Motor neuron (in vitro differentiated cells): ENCODE measurements at regions not wholly inside any gene's neighbourhood (a gene's known extent, or its start where the extent isn't known, plus 50 kb on each side); places are given as distances from the start of the nearest gene placed in this dataset.
A peak's percentile ranks its signal among the peaks of the same experiment; 100 is the strongest.
"Not testable (repeated sequence)": the region's sequence is repeated elsewhere in the genome, so short reads cannot be mapped to it uniquely, and the experiment has no call there.

ENCODE experiments used
- ATAC-seq, 8 experiments: fragments of 200-7000 bp; cut with Tn5 transposase; replicated peaks in 6 of 8; 2 replicates each; pipeline ENCODE4 v1.8.0; 2021; ENCODE audit warnings: mild to moderate bottlenecking in 8 of 8, moderate library complexity in 8 of 8
- H3K27ac ChIP-seq, 2 donors: fragments of 250-450 bp; sonication (Bioruptor Pico); 2 replicates each; pipeline ENCODE4 v1.9.0; 2021; ENCODE audit warnings: antibody characterized with exemption in 2 of 2, mild to moderate bottlenecking in 2 of 2, moderate library complexity in 1 of 2
- H3K4me1 ChIP-seq, 2 donors: fragments of 250-450 bp; sonication (Bioruptor Pico); replicated peaks in 1 of 2; 2 replicates each; pipeline ENCODE4 v1.6.1; 2021; ENCODE audit warnings: antibody characterized with exemption in 2 of 2, mild to moderate bottlenecking in 2 of 2, moderate library complexity in 1 of 2
- H3K4me3 ChIP-seq, 5 donors: fragments of 250-450 bp; sonication (Bioruptor Pico); 2 replicates each; pipeline ENCODE4 v1.9.0; 2021; ENCODE audit warnings: antibody characterized with exemption in 5 of 5, mild to moderate bottlenecking in 5 of 5, moderate library complexity in 4 of 5
- WGBS, 10 experiments: fragments of 450-650 bp; shearing (Covaris generic); methylation state at CpG; one replicate each; pipeline ENCODE4 v1.0.0; 2022; 5-methylcytosine and 5-hydroxymethylcytosine counted together
- in situ Hi-C, 9 experiments: fragments of 400-800 bp; cut with MboI; loops; one replicate each; pipeline ENCODE4 v1.15.0; 2021; ENCODE audit warnings: low sequenced_read_pairs in 9 of 9, low pct_unique_long_range_greater_than_20kb in 2 of 9; ENCODE audit not compliant: unreplicated experiment in 9 of 9

GRCh38 chr13:76597868-76598267 lies 288.3 kb downstream of the KCTD12 start:
- Histone ChIP-seq H3K4me1 (no peaks in the 10 kb centered on the region), H3K4me3 (no peak overlapping the region), H3K27ac (no peak overlapping the region)
- in situ Hi-C loops: no loop called here
- WGBS, 10 experiments: 14 to 67% (median 43%) methylated on average over 1 of the region's 1 CpG; no CpG with 5 or more reads in 3 of the 10 experiments
- no peak for ATAC-seq

DNA sequence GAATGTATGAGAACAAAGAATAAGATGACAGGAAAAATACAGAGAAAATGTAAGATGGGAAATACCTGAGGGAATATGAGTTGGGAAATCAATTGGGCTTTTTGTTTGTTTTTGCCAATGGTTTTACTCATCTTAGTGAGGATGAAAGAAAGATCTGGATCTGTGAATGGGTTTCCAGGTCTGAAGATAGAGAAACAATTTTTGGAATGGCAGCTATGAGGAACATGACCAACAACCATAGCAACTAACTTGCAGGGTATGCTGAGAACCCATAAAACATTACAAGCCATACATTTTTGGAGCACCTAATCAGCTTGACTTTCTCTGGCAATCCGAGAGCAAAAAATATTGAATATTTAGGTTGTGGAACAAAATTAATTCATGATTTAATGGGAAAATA lies 290.0 kb downstream of the KCTD12 start:
- in situ Hi-C loops: no loop called here
- H3K4me1 ChIP-seq: no peaks in the 10 kb centered on the region
- 0 to 100% (median 75%) methylated on average over 1 of the region's 1 CpG for WGBS, 10 experiments
- ATAC-seq: no peak
- no peak overlapping the region for H3K27ac ChIP-seq
- H3K4me3 ChIP-seq: no peak overlapping the region

GRCh38 chr13:76594435-76594834 lies 291.8 kb downstream of the KCTD12 start:
- Histone ChIP-seq H3K27ac (no peak overlapping the region), H3K4me3 (no peak overlapping the region), H3K4me1 (no peaks in the 10 kb centered on the region)
- 56 to 100% (median 83%) methylated on average over 1 of the region's 1 CpG; no CpG with 5 or more reads in 3 of the 10 experiments for WGBS, 10 experiments
- no peak for ATAC-seq
- in situ Hi-C loops: no loop called here

GRCh38 chr13:76586842-76587241 lies 299.4 kb downstream of the KCTD12 start:
- Histone ChIP-seq H3K27ac (no peak overlapping the region), H3K4me3 (no peak overlapping the region), H3K4me1 (no peaks in the 10 kb centered on the region)
- in situ Hi-C loops: no loop called here
- ATAC-seq: no peak
- 24 to 100% (median 89%) methylated on average over 1 to 4 of the region's 4 CpGs; no CpG with 5 or more reads in 2 of the 10 experiments for WGBS, 10 experiments

GRCh38 chr13:76579701-76580100 lies 306.5 kb downstream of the KCTD12 start:
- Histone ChIP-seq H3K4me1 (no peaks in the 10 kb centered on the region), H3K27ac (no peak overlapping the region), H3K4me3 (no peak overlapping the region)
- no peak for ATAC-seq
- in situ Hi-C loops: no loop called here
- 49 to 97% (median 82%) methylated on average over 2 to 4 of the region's 4 CpGs; no CpG with 5 or more reads in 1 of the 10 experiments for WGBS, 10 experiments

DNA sequence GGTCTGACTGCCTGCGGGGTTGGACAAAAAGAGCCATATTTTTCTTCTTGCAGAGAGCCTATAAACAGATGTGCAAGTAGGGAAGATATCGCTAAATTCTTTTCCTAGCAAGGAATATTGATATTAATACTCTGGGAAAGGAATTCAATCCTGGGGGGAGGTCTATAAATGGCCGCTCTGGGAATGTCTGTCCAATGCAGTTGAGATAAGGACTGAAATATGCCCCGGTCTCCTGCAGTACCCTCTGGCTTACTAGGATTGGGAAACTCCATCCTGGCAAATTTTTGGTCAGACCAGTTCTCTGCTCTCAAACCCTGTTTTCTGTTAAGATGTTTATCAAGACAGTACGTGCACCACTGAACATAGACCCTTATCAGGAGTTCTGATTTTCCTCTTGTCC lies 310.6 kb downstream of the KCTD12 start:
- in situ Hi-C loops, H3K4me3 ChIP-seq, H3K4me1 ChIP-seq, ATAC-seq, H3K27ac ChIP-seq: not testable (repeated sequence)
- 17 to 100% (median 95%) methylated on average over 1 to 4 of the region's 5 CpGs for WGBS, 10 experiments

GRCh38 chr13:76570510-76570971 lies 315.7 kb downstream of the KCTD12 start:
- ATAC-seq: peak in 3 of 8 experiments; percentile 23 to 56 (median 51)
- Histone ChIP-seq H3K27ac (no peak overlapping the region), H3K4me3 (no peak overlapping the region), H3K4me1 (no peaks in the 10 kb centered on the region)
- 42 to 100% (median 60%) methylated on average over 1 of the region's 1 CpG; no CpG with 5 or more reads in 2 of the 10 experiments for WGBS, 10 experiments
- in situ Hi-C loops: no loop called here

GRCh38 chr13:76556627-76557026 lies 329.6 kb downstream of the KCTD12 start:
- no peak overlapping the region for H3K27ac ChIP-seq
- no peak overlapping the region for H3K4me3 ChIP-seq
- in situ Hi-C loops: no loop called here
- no peaks in the 10 kb centered on the region for H3K4me1 ChIP-seq
- 0 to 100% (median 100%) methylated on average over 1 of the region's 1 CpG; no CpG with 5 or more reads in 3 of the 10 experiments for WGBS, 10 experiments
- no peak for ATAC-seq

- in situ Hi-C loops: no loop called here
- ATAC-seq: no peak
These were observed 333.4 kb downstream of the KCTD12 start for GRCh38 chr13:76552807-76553206.

DNA sequence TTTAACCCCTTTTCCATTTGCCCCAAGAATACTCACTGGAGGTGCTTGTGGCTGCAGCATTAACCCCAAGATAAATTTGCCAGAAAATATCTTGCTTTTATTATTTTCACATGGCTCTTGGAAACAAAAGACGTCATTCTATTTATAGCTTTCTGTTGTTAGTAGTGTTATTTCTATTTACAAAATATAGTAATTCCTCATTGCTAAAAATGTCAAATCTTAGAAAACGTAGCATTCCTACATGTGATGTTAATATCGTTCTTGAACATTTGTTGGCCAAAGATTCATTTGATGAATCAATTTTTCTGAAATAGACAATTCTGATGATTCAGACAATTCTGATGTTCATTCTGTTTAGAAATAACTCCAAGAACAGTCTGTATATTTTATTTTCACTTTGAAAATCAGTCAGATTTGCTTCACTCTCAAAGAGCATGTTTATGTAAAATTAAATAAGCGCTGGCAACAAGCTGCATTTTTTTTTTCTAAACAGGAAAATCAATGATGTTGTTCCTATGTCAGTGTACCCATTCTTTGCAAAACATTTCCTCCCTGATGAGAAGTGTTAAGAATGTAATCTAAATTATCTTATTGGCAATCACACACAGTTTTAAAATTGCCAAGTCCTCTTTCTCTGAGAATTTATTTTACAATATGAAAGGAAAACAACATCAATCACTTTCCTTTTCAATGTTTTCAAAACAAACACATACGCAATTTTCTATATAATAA lies 334.0 kb downstream of the KCTD12 start:
- 4 to 98% (median 88%) methylated on average over 4 to 5 of the region's 5 CpGs for WGBS, 10 experiments
- Histone ChIP-seq H3K27ac (no peak overlapping the region), H3K4me1 (no peaks in the 10 kb centered on the region), H3K4me3 (no peak overlapping the region)
- in situ Hi-C loops: no loop called here
- no peak for ATAC-seq

More at GRCh38 chr13:76552807-76553206, 333.4 kb downstream of the KCTD12 start:
- Histone ChIP-seq H3K4me1 (no peaks in the 10 kb centered on the region), H3K4me3 (no peak overlapping the region), H3K27ac (no peak overlapping the region)
- 14 to 88% (median 67%) methylated on average over 1 of the region's 1 CpG; no CpG with 5 or more reads in 3 of the 10 experiments for WGBS, 10 experiments

DNA sequence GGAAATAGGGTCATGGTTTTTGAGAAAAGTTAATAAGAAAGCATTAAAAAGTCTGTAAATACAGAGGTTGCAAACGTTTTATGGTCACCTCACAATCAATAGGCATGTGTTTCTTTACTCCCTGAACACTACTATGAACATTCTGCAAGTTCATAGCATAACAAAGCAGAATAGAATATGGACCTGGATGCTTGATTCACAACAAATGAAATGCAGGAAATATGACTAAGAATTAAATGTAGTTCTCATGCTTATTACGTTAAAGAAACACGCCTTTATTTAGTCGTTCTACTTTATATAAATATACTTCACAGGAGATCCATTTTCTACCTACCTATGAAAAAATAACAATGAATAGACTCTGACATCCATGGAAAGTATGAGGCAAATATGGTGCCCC lies 344.0 kb downstream of the KCTD12 start:
- in situ Hi-C loops: no loop called here
- Histone ChIP-seq H3K27ac (no peak overlapping the region), H3K4me3 (no peak overlapping the region), H3K4me1 (no peaks in the 10 kb centered on the region)
- ATAC-seq: no peak
- WGBS, 10 experiments: 33 to 74% (median 69%) methylated on average over 2 to 4 of the region's 4 CpGs

DNA sequence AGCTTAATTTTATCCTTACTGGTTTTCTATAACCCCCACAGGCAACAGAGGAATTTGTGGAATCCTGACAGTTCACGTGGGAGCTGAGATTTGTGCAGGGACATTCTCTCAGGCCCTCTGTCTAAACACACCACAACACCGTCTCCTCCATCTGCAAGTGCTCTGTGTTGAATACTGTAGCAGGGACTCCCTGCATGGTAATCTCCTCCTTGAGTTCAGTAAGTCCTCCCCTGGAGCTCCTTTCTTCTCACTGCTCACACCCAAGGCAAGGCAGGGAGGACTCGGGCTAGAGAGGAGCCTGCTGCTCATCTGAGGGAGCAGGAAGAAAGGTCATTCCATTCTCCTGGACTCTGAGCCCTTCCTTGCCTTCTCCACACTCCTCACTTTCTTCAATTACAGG lies 348.2 kb downstream of the KCTD12 start:
- ATAC-seq: no peak
- in situ Hi-C loops: no loop called here
- no peak overlapping the region for H3K27ac ChIP-seq
- no peaks in the 10 kb centered on the region for H3K4me1 ChIP-seq
- H3K4me3 ChIP-seq: no peak overlapping the region
- WGBS, 10 experiments: 38 to 100% (median 83%) methylated on average over 1 to 3 of the region's 3 CpGs; no CpG with 5 or more reads in 3 of the 10 experiments

DNA sequence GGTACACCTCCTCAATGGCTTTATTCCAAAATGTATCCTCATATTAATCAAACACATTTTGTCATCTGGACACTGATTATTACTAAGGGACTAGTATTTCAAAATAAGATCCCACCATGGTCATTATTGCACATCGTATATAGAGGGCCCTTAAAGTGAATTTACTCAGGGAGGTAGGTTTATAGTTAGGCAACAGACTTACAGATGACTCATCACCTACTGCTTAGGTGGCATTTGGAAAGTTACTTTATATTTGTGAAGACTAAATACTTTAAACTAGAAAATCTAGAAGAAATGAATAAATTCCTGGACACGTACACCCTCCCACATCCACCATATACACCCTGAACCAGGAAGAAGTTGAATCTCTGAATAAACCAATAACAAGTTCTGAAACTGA lies 353.0 kb downstream of the KCTD12 start:
- H3K4me3 ChIP-seq: no peak overlapping the region
- no peaks in the 10 kb centered on the region for H3K4me1 ChIP-seq
- in situ Hi-C loops: no loop called here
- WGBS, 10 experiments: 42 to 96% (median 82%) methylated on average over 1 to 2 of the region's 2 CpGs; no CpG with 5 or more reads in 4 of the 10 experiments
- no peak for ATAC-seq
- H3K27ac ChIP-seq: no peak overlapping the region

DNA sequence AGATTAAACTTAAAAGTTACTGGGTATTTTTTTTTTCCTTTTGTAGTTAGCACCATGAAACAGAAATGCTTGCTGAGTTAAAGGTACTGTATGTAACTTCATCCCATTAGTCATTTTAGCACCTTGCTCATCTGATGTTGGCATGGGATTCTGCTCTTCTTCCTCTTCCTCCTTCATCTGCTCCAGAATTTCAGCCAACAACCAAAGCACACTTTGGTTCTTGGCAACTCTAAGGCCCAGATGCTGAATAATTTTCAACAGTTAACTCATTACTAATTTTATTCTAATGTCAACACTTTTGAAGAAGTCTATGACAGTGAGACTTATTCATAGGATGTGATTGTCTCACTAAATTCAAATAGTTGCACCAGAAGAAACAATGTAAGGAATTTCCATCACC lies 359.2 kb downstream of the KCTD12 start:
- peak in 1 of 8 experiments; percentile 43 for ATAC-seq
- no peak overlapping the region for H3K27ac ChIP-seq
- no peaks in the 10 kb centered on the region for H3K4me1 ChIP-seq
- in situ Hi-C loops: no loop called here
- no peak overlapping the region for H3K4me3 ChIP-seq
